CD4-positive, alpha-beta T cell treated with Interleukin-15 for 1 hour (primary cell): ENCODE measurements at regions not wholly inside any gene's neighbourhood (a gene's known extent, or its start where the extent isn't known, plus 50 kb on each side); places are given as distances from the start of the nearest gene placed in this dataset.

Experiments used
- DNase-seq: peaks from one replicate; pipeline ENCODE4 v3.0.0-alpha.2; 2020

DNA sequence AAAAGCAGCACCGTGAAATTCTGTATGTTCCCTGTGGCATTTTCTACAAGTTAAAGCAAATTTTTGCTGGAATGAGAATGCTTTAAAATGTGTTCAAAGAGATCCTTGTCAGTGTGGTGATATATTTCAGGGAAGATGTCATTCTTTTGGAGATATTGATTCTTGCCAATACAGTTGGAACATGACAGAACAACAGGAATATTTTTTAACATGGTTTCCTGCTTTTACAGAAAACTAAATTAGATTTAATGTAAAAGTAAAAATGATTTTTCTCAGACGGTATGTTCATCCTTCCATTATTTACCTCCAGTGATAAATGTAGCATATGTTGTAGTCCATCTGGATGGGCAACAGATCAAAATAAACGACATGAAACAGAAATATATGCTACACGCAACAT lies 474.8 kb downstream of the TMA16 start:
- no peak for DNase-seq

DNA sequence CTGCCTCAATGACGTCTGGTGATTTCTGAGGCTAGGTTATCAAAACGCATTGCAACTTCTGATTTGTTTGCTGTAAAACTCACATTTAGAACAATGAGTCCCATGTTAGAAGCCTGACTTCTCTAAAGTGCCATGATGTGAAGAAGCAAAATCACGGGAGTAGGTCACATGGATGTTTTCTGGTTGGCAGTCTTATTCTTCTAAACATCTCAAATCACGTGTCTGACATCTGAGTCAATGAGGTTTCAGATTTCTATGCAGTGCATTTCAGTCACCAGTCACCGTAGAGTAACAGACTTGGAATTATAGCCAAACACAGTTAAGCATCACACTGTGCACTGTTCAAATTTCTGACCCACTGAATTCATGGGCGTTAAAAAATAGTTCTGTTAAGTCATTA lies 482.1 kb downstream of the TMA16 start:
- no peak for DNase-seq

DNA sequence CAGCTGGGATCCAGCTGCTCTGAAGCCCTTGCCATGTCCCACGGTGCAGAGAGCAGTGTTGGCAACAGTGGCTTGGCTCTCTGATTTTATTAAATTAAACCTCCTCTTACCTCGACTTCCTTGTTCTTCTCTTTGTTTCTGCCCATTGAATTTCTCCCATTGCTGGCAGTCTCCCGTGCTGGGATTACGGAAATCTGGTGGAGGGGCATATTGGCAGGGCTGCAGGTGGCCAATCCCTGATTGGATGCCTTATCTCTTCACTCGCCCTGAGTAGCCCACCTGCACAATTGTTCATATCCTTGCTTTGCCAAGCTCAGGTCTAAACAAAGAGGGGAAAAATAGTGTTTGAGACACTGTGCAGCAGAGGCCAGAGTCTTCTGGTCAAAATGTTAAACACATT lies 493.9 kb downstream of the TMA16 start:
- no peak for DNase-seq

DNA sequence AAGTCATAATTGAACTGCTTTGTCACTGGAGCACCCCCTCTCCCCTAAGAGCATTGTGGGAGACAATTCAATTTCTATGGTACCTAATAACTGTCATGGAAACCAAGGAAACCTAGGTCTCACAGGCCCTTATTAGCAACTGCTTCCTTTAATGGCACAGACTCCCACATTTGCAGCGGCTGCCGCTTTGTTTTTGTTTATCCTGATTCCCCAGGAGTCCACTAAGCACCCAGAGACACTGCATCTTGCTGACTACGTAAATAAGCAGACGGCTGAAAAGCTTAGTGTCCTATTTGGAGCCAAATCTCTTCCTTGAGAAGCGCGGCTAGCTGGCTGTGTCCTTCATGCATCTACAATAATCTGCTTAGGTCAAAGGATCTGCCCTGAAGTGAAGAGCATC lies 494.4 kb downstream of the TMA16 start:
- no peak for DNase-seq

DNA sequence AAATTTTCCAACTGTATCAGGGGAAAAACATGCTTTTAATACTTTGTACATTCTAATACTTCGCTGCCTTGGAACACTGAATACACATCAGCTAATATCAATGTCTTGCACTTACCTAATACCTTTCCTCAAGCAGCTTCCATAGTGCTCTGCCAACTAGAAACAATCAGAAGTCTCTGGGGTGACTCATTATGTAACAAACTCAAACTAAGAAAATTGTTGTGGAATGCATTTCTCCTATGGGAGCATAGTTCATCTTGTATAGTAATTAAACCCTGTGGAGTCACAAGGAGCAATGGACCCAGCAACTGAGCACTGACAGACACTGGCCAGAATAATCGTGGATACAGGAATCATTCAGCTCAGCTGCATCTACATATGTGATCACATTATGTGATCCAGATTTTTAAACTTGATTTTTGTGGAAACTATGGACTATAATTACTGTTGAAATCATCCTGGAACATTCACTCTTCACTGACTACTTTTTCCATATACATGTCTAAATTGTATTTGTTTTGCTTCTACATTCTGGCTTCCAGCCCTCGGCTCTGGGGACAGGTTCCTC lies 496.9 kb downstream of the TMA16 start:
- no peak for DNase-seq

DNA sequence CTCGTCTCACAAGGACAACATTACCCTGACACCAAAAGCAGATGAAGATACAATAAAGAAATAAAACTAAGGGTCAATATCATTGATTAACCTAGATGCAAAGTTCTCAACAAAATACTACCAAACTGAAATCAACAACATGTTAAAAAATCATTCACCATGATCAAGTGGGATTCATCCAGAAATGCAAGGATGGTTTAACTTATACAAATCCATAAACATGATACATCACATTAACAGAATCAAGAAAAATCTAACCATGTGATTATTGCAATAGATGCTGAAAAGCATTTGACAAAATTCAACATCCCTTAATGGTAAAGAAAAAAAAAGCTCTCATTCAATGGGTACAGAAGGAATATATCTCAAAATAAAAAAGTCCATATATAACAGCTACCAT lies 514.9 kb downstream of the TMA16 start:
- no peak for DNase-seq

DNA sequence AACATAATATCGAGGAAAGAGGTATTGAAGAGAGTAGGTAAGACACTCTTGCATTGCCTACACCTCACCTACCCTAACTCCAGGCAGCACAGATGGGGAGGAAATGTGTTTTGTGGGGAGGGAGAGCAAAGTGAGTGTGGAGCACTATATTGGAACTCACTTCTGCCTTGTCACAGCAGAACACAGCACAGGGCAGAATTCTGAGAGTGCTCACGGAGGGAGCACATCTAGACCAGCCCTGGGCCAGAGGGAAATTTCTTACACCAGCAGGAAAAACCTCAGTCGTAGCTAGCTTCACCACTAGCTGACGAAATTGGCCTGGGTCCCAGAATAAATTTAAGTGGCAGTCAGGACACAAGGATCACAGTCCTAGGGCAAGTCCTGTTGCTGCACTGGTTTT lies 517.3 kb downstream of the TMA16 start:
- no peak for DNase-seq

DNA sequence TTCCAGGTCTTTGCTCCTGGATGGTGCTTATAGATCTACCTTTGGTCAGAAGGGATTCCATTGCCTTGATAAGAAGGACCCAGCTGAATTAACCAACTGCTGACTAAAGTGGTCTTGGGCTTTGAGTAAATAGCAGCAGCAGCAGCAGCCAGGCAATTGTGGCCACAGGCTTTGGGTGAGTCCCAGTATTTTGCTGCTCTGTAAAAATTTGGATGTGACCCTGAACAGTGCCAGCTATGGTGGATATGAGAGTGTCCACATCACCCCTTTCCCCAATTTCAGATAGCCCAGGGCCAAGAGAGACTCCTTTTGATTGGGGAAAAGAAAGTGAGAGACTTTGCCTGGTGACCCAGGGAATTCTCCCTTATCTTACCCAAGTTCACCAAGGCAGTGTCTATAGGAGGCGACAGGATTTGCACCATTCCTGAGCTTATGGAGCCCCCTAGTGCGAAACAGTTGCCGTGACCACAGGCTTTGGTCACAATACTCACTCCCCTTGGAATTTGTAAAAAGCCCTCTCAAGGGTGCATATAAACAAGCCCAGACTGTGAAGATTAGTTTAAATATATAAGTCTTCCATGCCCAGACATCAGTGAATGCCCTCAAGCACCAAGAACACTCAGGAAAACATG lies 518.0 kb downstream of the TMA16 start:
- no peak for DNase-seq

DNA sequence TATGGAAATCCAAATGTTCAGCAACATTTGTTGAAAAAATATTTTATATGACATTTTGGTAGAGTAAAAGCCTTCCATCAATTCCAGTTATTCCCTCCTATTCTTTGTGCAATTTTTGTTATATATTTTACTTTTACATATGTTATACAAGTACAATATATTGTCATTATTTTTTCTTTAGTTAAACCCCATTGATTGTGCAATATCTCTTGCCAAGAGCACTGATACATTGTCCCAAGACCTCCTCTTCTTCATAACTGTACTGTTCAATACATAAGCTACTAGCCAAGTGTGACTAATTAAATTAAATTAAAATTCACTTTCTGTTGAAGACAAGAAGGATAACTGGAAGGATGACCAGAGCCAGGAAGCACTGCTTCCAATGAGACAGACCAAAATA lies 527.5 kb downstream of the TMA16 start:
- no peak for DNase-seq

DNA sequence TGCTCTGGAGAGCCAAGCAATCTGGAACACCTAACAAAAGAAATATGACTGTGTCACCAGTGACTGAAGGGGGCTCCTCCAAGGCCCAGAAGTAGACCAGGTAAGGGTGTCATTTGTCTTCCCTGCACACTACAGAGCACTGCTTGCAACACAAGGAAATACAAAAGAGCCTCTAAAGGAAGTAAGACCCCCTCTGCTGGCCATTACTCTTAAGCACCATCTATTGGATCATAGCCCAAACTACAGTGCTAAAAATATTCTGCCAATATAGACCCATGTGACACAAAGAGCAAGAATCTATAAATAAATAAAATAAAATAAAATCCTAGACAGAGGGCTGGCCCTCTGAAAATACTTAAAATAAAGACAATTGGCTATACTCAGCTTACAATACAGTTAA lies 528.7 kb downstream of the TMA16 start:
- no peak for DNase-seq

DNA sequence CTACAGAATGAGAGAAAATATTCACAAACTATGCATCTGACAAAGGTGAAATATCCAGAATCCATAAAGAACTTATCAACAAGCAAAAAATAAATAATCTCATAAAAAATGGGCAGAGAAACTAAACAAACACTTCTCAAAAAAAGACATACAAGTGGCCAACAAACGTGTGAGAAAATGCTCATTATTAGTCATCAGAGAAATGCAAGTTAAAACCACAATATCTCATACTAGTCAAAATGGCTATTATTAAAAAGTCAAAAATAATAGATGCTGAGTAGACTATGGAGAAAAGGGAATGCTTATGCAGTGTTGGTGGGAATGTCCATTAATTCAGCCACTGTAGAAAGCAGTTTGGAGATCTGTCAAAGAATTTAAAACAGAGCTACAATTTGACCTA lies 533.3 kb downstream of the TMA16 start:
- no peak for DNase-seq

DNA sequence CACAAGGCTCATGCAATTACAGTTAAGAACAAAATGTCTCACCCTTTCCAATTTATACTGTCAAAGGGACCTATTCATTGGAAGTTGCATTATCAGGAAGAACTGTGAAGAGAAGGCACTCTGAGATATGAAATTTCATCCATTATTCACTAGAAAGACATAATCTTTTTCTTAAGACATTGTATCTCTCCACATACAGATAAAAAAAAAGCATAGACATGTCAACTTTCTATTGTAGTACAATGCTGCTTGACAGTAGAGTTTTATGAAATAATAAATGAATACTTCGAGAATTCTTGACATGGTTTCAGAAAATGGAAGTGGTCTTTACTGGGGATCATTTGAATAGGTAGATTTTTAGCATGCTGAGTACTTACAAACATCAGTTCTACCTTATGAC lies 545.0 kb downstream of the TMA16 start:
- DNase-seq = no peak

DNA sequence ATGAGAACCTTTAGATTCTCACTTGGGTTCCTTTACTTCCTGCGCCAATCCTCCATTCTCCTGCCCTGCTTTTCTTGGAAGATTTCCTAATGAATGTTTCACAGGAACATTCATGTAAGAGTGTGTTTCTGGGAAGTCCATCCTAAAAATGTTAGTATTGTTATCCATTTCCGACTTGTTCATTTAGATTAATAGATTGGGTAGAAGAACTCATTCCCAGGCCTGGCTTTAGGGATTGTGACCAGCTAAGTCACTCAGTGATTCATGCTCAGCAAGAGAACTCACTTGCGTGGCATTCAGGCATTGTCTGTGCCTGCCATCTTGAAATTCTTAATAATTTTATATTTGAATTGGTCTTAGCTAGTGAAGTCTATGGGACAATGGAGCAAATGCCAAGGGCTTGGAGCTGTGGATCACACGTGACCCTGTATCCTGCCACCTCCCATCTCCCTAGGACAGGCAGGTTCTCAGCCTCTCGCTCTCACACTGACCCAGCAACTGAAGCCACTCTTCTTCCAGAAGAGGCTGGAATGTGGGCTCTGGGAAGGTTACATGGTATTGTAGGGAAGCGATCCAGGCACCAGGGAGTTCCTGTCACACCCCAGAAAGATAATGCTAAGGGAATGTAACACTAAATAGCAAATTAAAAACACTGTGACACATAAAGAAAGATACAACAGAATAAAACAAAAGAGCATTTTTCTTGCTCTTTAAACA lies 562.1 kb downstream of the TMA16 start:
- DNase-seq = no peak

DNA sequence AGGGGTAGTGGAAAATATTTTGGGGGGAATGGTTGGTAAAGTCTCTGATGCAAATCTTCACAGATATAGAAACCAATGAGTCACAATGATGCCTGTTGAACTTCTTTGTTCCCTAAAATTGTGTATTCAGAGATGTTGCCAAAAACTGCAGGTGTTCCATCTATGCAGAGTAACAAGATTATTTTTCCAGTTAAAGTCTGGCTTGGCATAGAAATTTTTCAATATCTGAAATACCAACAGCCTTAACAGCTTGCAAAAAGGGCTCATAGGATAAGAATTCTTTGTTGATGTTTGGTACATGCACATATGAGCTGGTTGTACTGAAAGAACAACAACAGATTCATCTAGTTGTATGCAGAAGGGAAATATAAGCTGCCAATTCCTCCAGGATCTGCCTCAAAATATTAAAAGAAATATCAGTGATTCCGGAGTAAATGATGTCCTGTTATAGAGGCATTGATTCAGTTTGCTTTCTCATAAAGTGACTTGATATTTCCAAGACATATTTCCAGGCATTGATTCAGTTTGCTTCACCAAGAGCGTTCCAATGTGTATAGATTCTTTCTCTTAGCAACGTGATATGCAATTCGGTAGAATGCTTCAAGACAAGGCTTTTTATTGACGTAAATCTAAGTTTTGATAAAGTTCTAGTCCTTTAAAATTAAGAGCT lies 564.4 kb downstream of the TMA16 start:
- no peak for DNase-seq

DNA sequence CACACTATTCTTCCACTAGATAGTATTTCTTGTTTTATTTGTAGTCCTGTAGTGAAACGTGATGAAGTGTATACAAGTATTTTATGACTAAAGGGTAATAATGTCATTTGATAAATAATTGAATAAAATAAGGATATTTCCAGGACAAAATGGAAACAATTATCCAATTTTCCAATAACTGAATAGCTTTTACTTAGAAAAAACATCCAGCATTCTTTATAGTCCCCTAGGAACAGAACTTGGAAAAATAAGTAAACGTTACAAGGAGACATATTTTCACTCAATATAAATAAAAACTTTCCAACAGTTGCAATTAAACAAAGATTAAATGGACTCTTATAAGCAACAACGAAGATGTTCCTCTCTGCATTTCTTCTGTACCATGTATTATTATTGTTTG lies 566.0 kb downstream of the TMA16 start:
- no peak for DNase-seq

DNA sequence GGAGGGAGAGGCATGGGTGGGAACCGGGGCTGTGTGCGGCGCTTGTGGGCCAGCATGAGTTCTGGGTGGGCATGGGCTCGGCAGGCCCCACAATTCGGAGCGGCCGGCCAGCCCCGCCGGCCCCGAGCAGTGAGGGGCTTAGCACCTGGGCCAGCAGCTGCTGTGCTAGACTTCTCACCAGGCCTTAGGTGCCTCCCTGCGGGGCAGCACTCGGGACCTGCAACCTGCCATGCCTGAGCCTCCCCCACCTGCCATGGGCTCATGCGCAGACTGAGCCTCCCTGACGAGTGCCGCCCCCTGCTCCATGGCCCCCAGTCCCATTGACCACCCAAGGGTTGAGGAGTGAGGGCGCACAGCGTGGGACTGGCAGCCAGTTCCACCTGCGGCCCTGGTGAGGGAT lies 573.9 kb downstream of the TMA16 start:
- no peak for DNase-seq

DNA sequence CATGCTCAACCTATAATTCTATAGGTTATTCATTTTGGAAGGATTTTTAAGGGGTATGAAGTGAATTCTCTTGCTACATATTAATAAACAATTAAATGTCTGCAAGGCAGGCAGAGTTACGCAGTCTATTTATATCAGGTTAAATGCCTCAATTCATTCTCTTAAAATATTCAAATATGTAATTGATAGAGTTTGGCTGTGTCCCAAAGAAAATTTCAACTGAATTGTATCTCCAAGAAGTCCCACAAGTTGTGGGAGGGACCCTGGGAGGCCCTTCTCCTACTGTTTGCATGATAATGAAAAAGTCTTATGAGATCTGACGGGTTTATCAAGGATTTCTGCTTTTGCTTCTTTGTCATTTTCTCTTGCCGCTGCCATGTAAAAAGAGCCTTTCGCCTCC lies 576.1 kb downstream of the TMA16 start:
- no peak for DNase-seq

DNA sequence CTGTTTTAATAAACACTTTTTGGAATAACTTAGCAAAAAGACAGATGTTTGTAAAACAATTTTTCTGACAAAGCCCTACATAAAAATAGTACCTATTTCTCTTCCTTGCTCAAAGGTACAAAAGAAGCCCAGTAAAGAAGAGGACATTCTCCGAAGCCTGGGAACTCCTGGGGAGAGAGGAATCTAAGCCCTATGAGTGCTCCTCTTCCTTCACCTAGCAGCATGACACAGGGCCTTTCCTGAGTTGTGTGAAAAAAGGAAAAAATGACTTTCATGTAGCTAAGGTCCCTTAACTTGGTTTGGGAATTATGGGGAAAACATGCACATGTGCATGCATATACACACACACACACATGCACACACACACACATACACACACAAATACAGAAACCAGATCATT lies 586.9 kb downstream of the TMA16 start:
- DNase-seq = no peak

DNA sequence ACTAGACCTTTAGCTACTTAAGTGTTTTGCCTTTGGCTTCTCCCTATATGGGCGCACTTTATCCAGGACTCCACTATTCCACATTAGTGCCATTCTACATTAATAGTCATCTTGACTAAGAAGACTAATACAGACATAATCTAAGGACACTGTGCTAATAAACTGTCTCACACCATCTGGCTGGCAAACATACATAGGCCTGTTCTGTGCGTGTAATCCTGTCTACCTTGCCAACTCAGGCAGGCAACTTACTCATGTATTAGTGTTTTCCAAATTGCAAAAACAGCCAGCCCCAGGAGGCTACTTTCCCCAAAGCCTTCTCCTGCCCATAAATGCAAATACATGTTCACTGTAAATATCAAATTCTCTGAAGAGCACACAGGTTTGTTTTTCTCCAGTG lies 587.3 kb downstream of the TMA16 start:
- no peak for DNase-seq

DNA sequence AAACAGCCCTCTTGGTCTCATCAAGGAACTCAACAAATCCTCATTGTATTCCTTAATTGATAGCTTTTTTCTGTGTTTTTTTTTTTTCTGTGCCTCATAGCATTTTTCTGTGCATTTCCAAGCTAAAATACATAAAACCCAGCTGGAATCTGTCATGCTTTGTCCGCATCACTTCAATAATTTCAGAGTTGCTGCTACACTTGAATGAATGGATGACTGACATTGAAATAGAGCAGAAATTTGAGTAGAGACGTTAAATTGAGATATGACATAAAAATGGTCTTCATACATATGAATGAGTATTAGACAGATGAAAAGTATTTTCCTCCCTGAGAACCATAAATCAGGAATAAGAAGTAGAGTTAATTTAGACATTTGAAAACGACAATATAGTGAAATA lies 593.2 kb downstream of the TMA16 start:
- DNase-seq = no peak

DNA sequence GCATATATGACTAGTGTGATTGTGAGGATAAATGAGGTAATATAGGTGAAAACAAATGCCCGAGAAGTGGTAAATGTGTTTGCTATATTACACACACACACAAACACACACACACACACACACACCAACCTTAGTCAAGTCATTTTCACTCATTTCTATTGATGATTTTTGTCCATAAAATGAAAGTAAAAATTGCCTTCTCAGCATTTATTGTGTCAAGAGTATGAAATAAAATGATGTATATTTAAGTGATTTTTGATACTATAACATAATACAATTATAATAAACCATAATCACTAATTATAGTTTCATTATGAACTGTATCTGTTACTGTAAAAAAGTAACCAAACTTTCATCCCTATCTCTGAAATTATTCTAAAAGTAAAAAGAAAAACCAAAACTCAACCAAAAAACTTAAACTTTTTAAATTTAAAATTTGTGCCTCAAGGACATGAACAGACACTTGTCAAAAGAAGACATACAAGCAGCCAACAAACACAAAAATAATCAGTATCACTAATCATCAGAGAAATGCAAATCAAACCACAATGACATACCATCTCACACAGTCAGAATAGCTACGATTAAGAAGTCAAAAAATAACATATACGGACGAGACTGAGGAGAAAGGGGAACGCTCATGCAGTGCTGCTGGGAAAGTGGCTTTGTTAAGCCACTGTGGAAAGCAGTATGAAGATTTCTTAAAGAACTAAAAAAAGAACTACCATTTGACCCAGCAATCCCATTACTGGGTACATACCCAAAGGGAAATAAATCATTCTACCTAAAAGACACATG lies 601.0 kb downstream of the TMA16 start:
- DNase-seq = no peak

DNA sequence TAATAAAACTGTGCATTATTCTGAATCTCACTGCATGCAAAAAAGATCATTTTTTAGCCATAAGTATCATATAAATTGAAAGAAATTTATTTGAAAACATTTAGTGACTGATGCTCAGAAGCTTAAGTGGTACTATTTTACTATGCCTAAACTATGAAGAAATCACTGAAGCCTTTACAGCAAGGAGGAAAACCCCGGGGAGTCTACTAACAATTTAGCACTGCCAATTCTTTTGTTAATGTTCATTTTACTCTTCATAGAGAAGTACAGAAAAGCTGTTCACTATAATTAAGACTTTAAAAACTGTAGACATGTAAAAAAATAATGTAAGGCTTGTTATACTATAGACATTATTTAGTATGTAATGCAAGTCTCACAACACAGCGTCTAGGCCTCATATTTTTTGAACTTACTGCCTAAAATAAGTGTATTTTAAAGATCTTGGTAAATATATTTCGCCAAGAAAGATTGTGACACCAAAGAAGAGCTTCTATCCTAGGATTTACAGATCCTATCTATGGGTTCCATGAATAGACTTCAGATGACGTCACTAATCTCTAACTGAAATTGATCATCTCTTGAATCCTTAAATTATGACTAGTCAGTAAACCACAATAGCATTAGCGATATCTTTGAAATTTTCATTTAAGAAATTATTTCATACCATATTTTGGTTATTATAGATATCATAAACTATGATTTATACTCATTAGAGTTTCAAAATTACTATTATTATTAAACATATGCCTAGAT lies 602.5 kb downstream of the TMA16 start:
- no peak for DNase-seq
